Activated T-helper 17 cell treated with anti-CD3 and anti-CD28 coated beads, Interleukin-2, amount 50 U/mL, for 72 hours (primary cell): ENCODE measurements at regions not wholly inside any gene's neighbourhood (a gene's known extent, or its start where the extent isn't known, plus 50 kb on each side); places are given as distances from the start of the nearest gene placed in this dataset.

Experiments
- ATAC-seq: fragments of 150-1000 bp; cut with Tn5 transposase; replicated peaks from 2 replicates; pipeline ENCODE4 v1.10.0; 2021; ENCODE audit warnings: mild to moderate bottlenecking, moderate library complexity
- H3K27ac Mint-ChIP-seq: one replicate; pipeline ENCODE4 v1.8.0; 2022; ENCODE audit warnings: mixed read lengths
- H3K27me3 Mint-ChIP-seq: one replicate; pipeline ENCODE4 v1.8.0; 2022; ENCODE audit warnings: mixed read lengths
- H3K36me3 Mint-ChIP-seq: one replicate; pipeline ENCODE4 v1.8.0; 2022; ENCODE audit warnings: low read depth, mild to moderate bottlenecking, mixed read lengths
- H3K4me1 Mint-ChIP-seq: one replicate; pipeline ENCODE4 v1.8.0; 2022; ENCODE audit warnings: mixed read lengths
- H3K4me3 Mint-ChIP-seq: one replicate; pipeline ENCODE4 v1.8.0; 2022; ENCODE audit warnings: mild to moderate bottlenecking, mixed read lengths
- H3K9me3 Mint-ChIP-seq: one replicate; pipeline ENCODE4 v1.8.0; 2022; ENCODE audit warnings: mixed read lengths

GRCh38 chr12:108409481-108409880, 70.4 kb upstream of the CMKLR1 start:
- H3K9me3 Mint-ChIP-seq = peaks cover 8% of the 10 kb centered on the region
- no peaks in the 10 kb centered on the region for H3K4me1 Mint-ChIP-seq
- no peaks in the 10 kb centered on the region for H3K36me3 Mint-ChIP-seq
- no peak overlapping the region for H3K27ac Mint-ChIP-seq
- H3K4me3 Mint-ChIP-seq = no peak overlapping the region
- peaks cover 27% of the 10 kb centered on the region for H3K27me3 Mint-ChIP-seq
- ATAC-seq = no peak

- Mint-ChIP-seq H3K4me1 (no peaks in the 10 kb centered on the region), H3K4me3 (no peak overlapping the region), H3K9me3 (peaks cover 8% of the 10 kb centered on the region), H3K27me3 (peaks cover 31% of the 10 kb centered on the region), H3K36me3 (no peaks in the 10 kb centered on the region), H3K27ac (no peak overlapping the region)
- ATAC-seq = no peak
Measured at GRCh38 chr12:108403952-108404351, 64.8 kb upstream of the CMKLR1 start.

- no peaks in the 10 kb centered on the region for H3K4me1 Mint-ChIP-seq
- H3K9me3 Mint-ChIP-seq = peaks cover 8% of the 10 kb centered on the region
- H3K27me3 Mint-ChIP-seq = peaks cover 31% of the 10 kb centered on the region
- no peak overlapping the region for H3K4me3 Mint-ChIP-seq
- H3K36me3 Mint-ChIP-seq = no peaks in the 10 kb centered on the region
- H3K27ac Mint-ChIP-seq = no peak overlapping the region
- ATAC-seq = no peak
Measured at GRCh38 chr12:108401964-108402363, 62.9 kb upstream of the CMKLR1 start.

- Mint-ChIP-seq H3K36me3 (no peaks in the 10 kb centered on the region), H3K27me3 (peaks cover 31% of the 10 kb centered on the region), H3K4me1 (no peaks in the 10 kb centered on the region), H3K4me3 (no peak overlapping the region), H3K9me3 (peaks cover 8% of the 10 kb centered on the region), H3K27ac (no peak overlapping the region)
- no peak for ATAC-seq
Measured at GRCh38 chr12:108400900-108401480, 61.9 kb upstream of the CMKLR1 start.

GRCh38 chr12:108400481-108400880, 61.4 kb upstream of the CMKLR1 start:
- ATAC-seq = no peak
- Mint-ChIP-seq H3K4me3 (no peak overlapping the region), H3K4me1 (no peaks in the 10 kb centered on the region), H3K27ac (no peak overlapping the region), H3K9me3 (peaks cover 4% of the 10 kb centered on the region), H3K27me3 (peaks cover 26% of the 10 kb centered on the region), H3K36me3 (no peaks in the 10 kb centered on the region)

GRCh38 chr12:108400056-108400455, 60.9 kb upstream of the CMKLR1 start:
- H3K27me3 Mint-ChIP-seq = peaks cover 26% of the 10 kb centered on the region
- no peaks in the 10 kb centered on the region for H3K4me1 Mint-ChIP-seq
- H3K27ac Mint-ChIP-seq = no peak overlapping the region
- peaks cover 4% of the 10 kb centered on the region for H3K9me3 Mint-ChIP-seq
- no peaks in the 10 kb centered on the region for H3K36me3 Mint-ChIP-seq
- no peak overlapping the region for H3K4me3 Mint-ChIP-seq
- no peak for ATAC-seq

- Mint-ChIP-seq H3K27ac (no peak overlapping the region), H3K36me3 (no peaks in the 10 kb centered on the region), H3K4me3 (no peak overlapping the region), H3K9me3 (peaks cover 4% of the 10 kb centered on the region), H3K4me1 (no peaks in the 10 kb centered on the region), H3K27me3 (peaks cover 26% of the 10 kb centered on the region)
- no peak for ATAC-seq
Measured at GRCh38 chr12:108399514-108399913, 60.4 kb upstream of the CMKLR1 start.

- no peak for ATAC-seq
Measured at GRCh38 chr12:108394196-108394595, 55.1 kb upstream of the CMKLR1 start.

GRCh38 chr12:108392284-108392683, 53.2 kb upstream of the CMKLR1 start:
- H3K9me3 Mint-ChIP-seq = peaks cover 4% of the 10 kb centered on the region
- no peaks in the 10 kb centered on the region for H3K36me3 Mint-ChIP-seq
- H3K27ac Mint-ChIP-seq = no peak overlapping the region
- peaks cover 20% of the 10 kb centered on the region for H3K27me3 Mint-ChIP-seq
- ATAC-seq = no peak
- H3K4me1 Mint-ChIP-seq = no peaks in the 10 kb centered on the region
- H3K4me3 Mint-ChIP-seq = no peak overlapping the region

More at GRCh38 chr12:108394196-108394595, 55.1 kb upstream of the CMKLR1 start:
- H3K27ac Mint-ChIP-seq = no peak overlapping the region
- no peak overlapping the region for H3K4me3 Mint-ChIP-seq
- H3K4me1 Mint-ChIP-seq = no peaks in the 10 kb centered on the region
- H3K27me3 Mint-ChIP-seq = peaks cover 26% of the 10 kb centered on the region
- no peaks in the 10 kb centered on the region for H3K36me3 Mint-ChIP-seq
- H3K9me3 Mint-ChIP-seq = peaks cover 4% of the 10 kb centered on the region

- peaks cover 13% of the 10 kb centered on the region for H3K27me3 Mint-ChIP-seq
- no peaks in the 10 kb centered on the region for H3K4me1 Mint-ChIP-seq
- H3K27ac Mint-ChIP-seq = no peak overlapping the region
- no peak for ATAC-seq
- no peaks in the 10 kb centered on the region for H3K36me3 Mint-ChIP-seq
- no peaks in the 10 kb centered on the region for H3K9me3 Mint-ChIP-seq
- H3K4me3 Mint-ChIP-seq = no peak overlapping the region
Measured at GRCh38 chr12:108390495-108391203, 51.5 kb upstream of the CMKLR1 start.

- no peak for ATAC-seq
- no peaks in the 10 kb centered on the region for H3K4me1 Mint-ChIP-seq
- H3K27ac Mint-ChIP-seq = no peak overlapping the region
- H3K36me3 Mint-ChIP-seq = no peaks in the 10 kb centered on the region
- peaks cover 13% of the 10 kb centered on the region for H3K27me3 Mint-ChIP-seq
- H3K9me3 Mint-ChIP-seq = no peaks in the 10 kb centered on the region
- no peak overlapping the region for H3K4me3 Mint-ChIP-seq
Measured at GRCh38 chr12:108389544-108389943, 50.4 kb upstream of the CMKLR1 start.
